SK-N-SH (cell line): ENCODE measurements at regions not wholly inside any gene's neighbourhood (a gene's known extent, or its start where the extent isn't known, plus 50 kb on each side); places are given as distances from the start of the nearest gene placed in this dataset.

ENCODE experiments used
- CTCF ChIA-PET: fragments of 300-600, 350-600 bp; formaldehyde crosslinking; extraction: SDS; loops from one replicate; lab custom pipeline; 2021; lab: Yijun Ruan, JAX
- POLR2A ChIA-PET: fragments of 350-600 bp; sonication (Branson Sonifier 250); formaldehyde crosslinking; extraction: SDS; loops from one replicate; lab custom pipeline; 2020; ENCODE audit warnings: antibody characterized with exemption, inconsistent platforms; lab: Yijun Ruan, JAX
- DNase-seq: peaks from one replicate; pipeline ENCODE4 v3.0.0; 2012
- H2AFZ ChIP-seq: fragments of 200-600 bp; sonication (generic); 2 replicates; pipeline ENCODE4 v1.8.1; 2016; ENCODE audit warnings: antibody characterized with exemption, mild to moderate bottlenecking, low read depth
- H3F3A ChIP-seq: fragments of 200-600 bp; sonication (generic); replicated peaks from 2 replicates; pipeline ENCODE3; 2016; ENCODE audit warnings: antibody characterized with exemption, mild to moderate bottlenecking; ENCODE audit not compliant: insufficient read depth
- H3K27ac ChIP-seq, 2 experiments: fragments of 200-500 bp in 1 of 2; fragments of 200-600 bp in 1 of 2; sonication (Bioruptor generic) in 1 of 2; sonication (generic), shearing (Covaris generic) in 1 of 2; 2 replicates each; pipeline versions ENCODE4 v1.5.1 to v1.6.1; 2014 to 2016; ENCODE audit warnings: low read depth in 2 of 2, inconsistent platforms in 1 of 2, low read length in 1 of 2, mild to moderate bottlenecking in 1 of 2, mixed read lengths in 1 of 2
- H3K27me3 ChIP-seq: fragments of 200-600 bp; sonication (generic), shearing (Covaris generic); 2 replicates; pipeline ENCODE4 v1.6.1; 2016; ENCODE audit warnings: mixed run types; ENCODE audit not compliant: insufficient read depth
- H3K36me3 ChIP-seq, 2 experiments: fragments of 200-500 bp in 1 of 2; fragments of 200-600 bp in 1 of 2; sonication (Bioruptor generic) in 1 of 2; sonication (generic) in 1 of 2; replicated peaks in 1 of 2; 2 replicates each; pipeline versions ENCODE3 to v1.5.1; 2014 to 2016; ENCODE audit warnings: low read length in 1 of 2, mild to moderate bottlenecking in 1 of 2; ENCODE audit not compliant: insufficient read depth in 2 of 2, control insufficient read depth in 1 of 2
- H3K4me1 ChIP-seq, 2 experiments: fragments of 200-500 bp in 1 of 2; fragments of 200-600 bp in 1 of 2; sonication (Bioruptor generic) in 1 of 2; sonication (generic), shearing (Covaris generic) in 1 of 2; 2 replicates each; pipeline versions ENCODE4 v1.5.1 to v1.6.1; 2014 to 2016; ENCODE audit warnings: low read depth in 1 of 2, low read length in 1 of 2, mixed run types in 1 of 2; ENCODE audit not compliant: insufficient read depth in 2 of 2, control insufficient read depth in 1 of 2
- H3K4me2 ChIP-seq: fragments of 200-600 bp; sonication (generic), shearing (Covaris generic); 2 replicates; pipeline ENCODE4 v1.6.1; 2017; ENCODE audit warnings: mixed run types
- H3K4me3 ChIP-seq, 2 experiments: fragments of 200-500 bp in 1 of 2; fragments of 200-600 bp in 1 of 2; sonication (Bioruptor generic) in 1 of 2; sonication (generic), shearing (Covaris generic) in 1 of 2; 2 replicates each; pipeline versions ENCODE4 v1.5.1 to v1.8.1; 2014 to 2016; ENCODE audit warnings: low read depth in 2 of 2, inconsistent platforms in 1 of 2, low read length in 1 of 2, mild to moderate bottlenecking in 1 of 2, mixed read lengths in 1 of 2, moderate library complexity in 1 of 2
- H3K79me2 ChIP-seq: fragments of 200-600 bp; sonication (generic); 2 replicates; pipeline ENCODE4 v1.8.1; 2017; ENCODE audit warnings: mild to moderate bottlenecking; ENCODE audit not compliant: insufficient read depth
- H3K9ac ChIP-seq: fragments of 200-600 bp; sonication (generic); 2 replicates; pipeline ENCODE4 v1.6.1; 2017; ENCODE audit warnings: mixed run types
- H3K9me2 ChIP-seq: fragments of 200-600 bp; sonication (generic); 2 replicates; pipeline ENCODE4 v1.6.1; 2017; ENCODE audit warnings: mixed run types
- H3K9me3 ChIP-seq: fragments of 200-600 bp; sonication (generic); 2 replicates; pipeline ENCODE4 v1.6.1; 2017; ENCODE audit warnings: mixed run types, mild to moderate bottlenecking, moderate library complexity
- H4K20me1 ChIP-seq: fragments of 200-600 bp; sonication (generic); 2 replicates; pipeline ENCODE4 v1.6.1; 2017; ENCODE audit warnings: mild to moderate bottlenecking, mixed run types; ENCODE audit not compliant: insufficient read depth
- EZH2phosphoT487 ChIP-seq: fragments of 200-600 bp; sonication (generic); IDR thresholded peaks from 2 replicates; pipeline ENCODE4 v1.6.1; 2017; ENCODE audit warnings: low read depth, mixed run types, mild to moderate bottlenecking, antibody characterized with exemption, moderate library complexity, borderline replicate concordance
- FOSL2 ChIP-seq: IDR thresholded peaks from 2 replicates; pipeline ENCODE4 v1.4.0; 2012; ENCODE audit warnings: low read depth, mild to moderate bottlenecking, moderate library complexity, borderline replicate concordance
- GATA2 ChIP-seq: sonication (generic); formaldehyde crosslinking; IDR thresholded peaks from 2 replicates; pipeline ENCODE4 v1.5.0; 2020; ENCODE audit warnings: mild to moderate bottlenecking, missing genetic modification reagents
- MEF2A ChIP-seq: IDR thresholded peaks from 2 replicates; pipeline ENCODE4 v1.4.0; 2012; ENCODE audit warnings: low read depth, borderline replicate concordance
- NFIC ChIP-seq: IDR thresholded peaks from 2 replicates; pipeline ENCODE4 v1.4.0; 2012; ENCODE audit warnings: borderline replicate concordance
- POLR2AphosphoS5 ChIP-seq: IDR thresholded peaks from 2 replicates; pipeline ENCODE4 v1.6.1; 2012; ENCODE audit warnings: low read depth, low read length
- TAF1 ChIP-seq: IDR thresholded peaks from 2 replicates; pipeline ENCODE4 v1.6.1; 2012; ENCODE audit warnings: low read depth, mild to moderate bottlenecking, low read length, moderate library complexity, borderline replicate concordance
- TEAD4 ChIP-seq: IDR thresholded peaks from 2 replicates; pipeline ENCODE4 v1.4.0; 2012; ENCODE audit warnings: mild to moderate bottlenecking, borderline replicate concordance; ENCODE audit not compliant: insufficient read depth
- USF1 ChIP-seq: IDR thresholded peaks from 2 replicates; pipeline ENCODE4 v1.4.0; 2012; ENCODE audit warnings: low read depth, borderline replicate concordance
- ZBTB33 ChIP-seq: IDR thresholded peaks from 2 replicates; pipeline ENCODE4 v1.4.0; 2012; ENCODE audit warnings: low read depth, borderline replicate concordance
- WGBS: methylation state at CpG from one replicate; pipeline ENCODE4 v1.1.6; 2017; ENCODE audit warnings: low lambda C conversion rate; 5-methylcytosine and 5-hydroxymethylcytosine counted together
- TF ChIP-seq, protein P1 (sequence below): fragments of 200-600 bp; sonication (generic); IDR thresholded peaks from 2 replicates; pipeline ENCODE4 v1.6.1; 2017; ENCODE audit warnings: antibody characterized with exemption, mild to moderate bottlenecking, moderate library complexity
- TF ChIP-seq, protein P2 (sequence below): IDR thresholded peaks from 2 replicates; pipeline ENCODE4; 2012

DNA sequence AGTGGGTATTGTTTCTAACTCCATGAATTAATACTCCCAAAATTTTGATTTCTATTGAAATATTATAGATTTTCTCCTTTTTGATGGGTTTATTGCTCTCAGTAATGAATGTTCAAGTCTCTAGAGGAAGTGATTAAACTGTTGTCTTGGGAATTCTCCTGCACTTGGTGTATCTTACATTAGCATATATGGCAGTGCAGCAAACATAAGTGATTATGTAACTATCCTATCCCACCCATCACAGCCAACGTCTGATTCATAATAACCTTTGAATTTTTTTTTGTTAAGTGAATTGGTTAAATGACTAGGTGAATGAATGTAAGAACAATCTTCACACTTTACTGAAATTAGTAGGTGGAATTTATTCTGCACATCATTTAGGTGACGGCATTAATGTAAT lies 483.7 kb downstream of the TAF11L14 start:
- H4K20me1 ChIP-seq = no peaks in the 10 kb centered on the region
- H3F3A ChIP-seq = no peaks in the 10 kb centered on the region
- no peaks in the 10 kb centered on the region for H3K27me3 ChIP-seq
- TF ChIP-seq MEF2A (no peak), ZBTB33 (no peak), POLR2AphosphoS5 (no peak), EZH2phosphoT487 (no peak), USF1 (no peak), GATA2 (CRISPR knock-in tag) (no peak), TEAD4 (no peak)
- TF ChIP-seq, protein P1, sequence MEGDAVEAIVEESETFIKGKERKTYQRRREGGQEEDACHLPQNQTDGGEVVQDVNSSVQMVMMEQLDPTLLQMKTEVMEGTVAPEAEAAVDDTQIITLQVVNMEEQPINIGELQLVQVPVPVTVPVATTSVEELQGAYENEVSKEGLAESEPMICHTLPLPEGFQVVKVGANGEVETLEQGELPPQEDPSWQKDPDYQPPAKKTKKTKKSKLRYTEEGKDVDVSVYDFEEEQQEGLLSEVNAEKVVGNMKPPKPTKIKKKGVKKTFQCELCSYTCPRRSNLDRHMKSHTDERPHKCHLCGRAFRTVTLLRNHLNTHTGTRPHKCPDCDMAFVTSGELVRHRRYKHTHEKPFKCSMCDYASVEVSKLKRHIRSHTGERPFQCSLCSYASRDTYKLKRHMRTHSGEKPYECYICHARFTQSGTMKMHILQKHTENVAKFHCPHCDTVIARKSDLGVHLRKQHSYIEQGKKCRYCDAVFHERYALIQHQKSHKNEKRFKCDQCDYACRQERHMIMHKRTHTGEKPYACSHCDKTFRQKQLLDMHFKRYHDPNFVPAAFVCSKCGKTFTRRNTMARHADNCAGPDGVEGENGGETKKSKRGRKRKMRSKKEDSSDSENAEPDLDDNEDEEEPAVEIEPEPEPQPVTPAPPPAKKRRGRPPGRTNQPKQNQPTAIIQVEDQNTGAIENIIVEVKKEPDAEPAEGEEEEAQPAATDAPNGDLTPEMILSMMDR = no peak
- TF ChIP-seq, protein P2, sequence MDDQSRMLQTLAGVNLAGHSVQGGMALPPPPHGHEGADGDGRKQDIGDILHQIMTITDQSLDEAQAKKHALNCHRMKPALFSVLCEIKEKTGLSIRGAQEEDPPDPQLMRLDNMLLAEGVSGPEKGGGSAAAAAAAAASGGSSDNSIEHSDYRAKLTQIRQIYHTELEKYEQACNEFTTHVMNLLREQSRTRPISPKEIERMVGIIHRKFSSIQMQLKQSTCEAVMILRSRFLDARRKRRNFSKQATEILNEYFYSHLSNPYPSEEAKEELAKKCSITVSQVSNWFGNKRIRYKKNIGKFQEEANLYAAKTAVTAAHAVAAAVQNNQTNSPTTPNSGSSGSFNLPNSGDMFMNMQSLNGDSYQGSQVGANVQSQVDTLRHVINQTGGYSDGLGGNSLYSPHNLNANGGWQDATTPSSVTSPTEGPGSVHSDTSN = no peak
- H3K27ac ChIP-seq = no peak overlapping the region
- no peak overlapping the region for H3K4me2 ChIP-seq
- no peak for DNase-seq
- H2AFZ ChIP-seq = no peak overlapping the region
- no peak overlapping the region for H3K9ac ChIP-seq
- no peaks in the 10 kb centered on the region for H3K79me2 ChIP-seq
- POLR2A ChIA-PET = no interaction called here
- H3K36me3 ChIP-seq = no peaks in the 10 kb centered on the region
- no peaks in the 10 kb centered on the region for H3K9me2 ChIP-seq
- no peaks in the 10 kb centered on the region for H3K9me3 ChIP-seq
- CTCF ChIA-PET = interaction anchor here (1.7 kb wide), 1 partner anchor 18 kb away, joined by 3 read pairs; no protein-coding TSS in a partner anchor
- 19% methylated on average over 2 of the region's 2 CpGs for WGBS
- H3K4me1 ChIP-seq = no peaks in the 10 kb centered on the region
- H3K4me3 ChIP-seq = no peak overlapping the region

- Histone ChIP-seq H3K79me2 (no peaks in the 10 kb centered on the region), H3K36me3 (no peaks in the 10 kb centered on the region), H3K9ac (no peak overlapping the region), H4K20me1 (no peaks in the 10 kb centered on the region), H3K9me2 (no peaks in the 10 kb centered on the region), H2AFZ (no peak overlapping the region), H3K4me3 (no peak overlapping the region), H3K27me3 (no peaks in the 10 kb centered on the region), H3K27ac (no peak overlapping the region), H3F3A (no peaks in the 10 kb centered on the region), H3K9me3 (no peaks in the 10 kb centered on the region), H3K4me2 (no peak overlapping the region), H3K4me1 (no peaks in the 10 kb centered on the region)
- WGBS = 27% methylated on average over 4 of the region's 11 CpGs
- CTCF ChIA-PET = interaction anchor here (1.0 kb wide), 1 partner anchor 267 kb away, joined by 3 read pairs; no protein-coding TSS in a partner anchor
- TF ChIP-seq NFIC (no peak), MEF2A (no peak), TAF1 (no peak), FOSL2 (no peak)
- POLR2A ChIA-PET = no interaction called here
- no peak for DNase-seq
Measured at GRCh38 chr5:18119156-18119785, 485.0 kb downstream of the TAF11L14 start.
